Lower lobe of right lung (tissue), 2 donors: ENCODE measurements at regions not wholly inside any gene's neighbourhood (a gene's known extent, or its start where the extent isn't known, plus 50 kb on each side); places are given as distances from the start of the nearest gene placed in this dataset.

Source experiments
- ATAC-seq, 2 donors: fragments of 200-7000 bp; cut with Tn5 transposase; one replicate each; pipeline ENCODE4 v1.9.1; 2020 to 2022; ENCODE audit warnings: mild to moderate bottlenecking in 2 of 2, moderate library complexity in 2 of 2
- DNase-seq: peaks from one replicate; pipeline ENCODE4 v3.0.0-alpha.2; 2020
- H3K27ac ChIP-seq: fragments of 200-600 bp; one replicate; pipeline ENCODE4 v1.8.0; 2022
- H3K27me3 ChIP-seq: fragments of 200-600 bp; one replicate; pipeline ENCODE4 v1.8.0; 2022; ENCODE audit warnings: low read depth
- H3K36me3 ChIP-seq: fragments of 200-600 bp; one replicate; pipeline ENCODE4 v1.8.0; 2022; ENCODE audit warnings: mild to moderate bottlenecking
- H3K4me1 ChIP-seq: fragments of 200-600 bp; one replicate; pipeline ENCODE4 v1.8.0; 2022
- H3K4me3 ChIP-seq: fragments of 200-600 bp; one replicate; pipeline ENCODE4 v1.8.0; 2022; ENCODE audit warnings: mild to moderate bottlenecking
- H3K9me3 ChIP-seq: fragments of 200-600 bp; one replicate; pipeline ENCODE4 v1.8.0; 2022
- CTCF ChIP-seq: fragments of 200-600 bp; IDR thresholded peaks from one replicate; pipeline ENCODE4 v1.8.0; 2022; ENCODE audit warnings: antibody characterized with exemption, mild to moderate bottlenecking
- intact Hi-C: fragments of 100-400 bp; cut with DNase I; formaldehyde crosslinking; loops from one replicate; pipeline ENCODE4 v1.11.0; 2022
- donor health status: DM: no; HTN: yes; CAD: no; lungs with severe emphysema.

- peak in 1 of 2 donors; percentile 54 for ATAC-seq
- Histone ChIP-seq H3K27ac (no peak overlapping the region), H3K9me3 (peaks cover 4% of the 10 kb centered on the region), H3K36me3 (no peaks in the 10 kb centered on the region), H3K4me1 (no peaks in the 10 kb centered on the region), H3K4me3 (no peak overlapping the region), H3K27me3 (no peaks in the 10 kb centered on the region)
- DNase-seq: no peak
- no peak for TF ChIP-seq CTCF
- intact Hi-C loops: no loop called here
Observed at GRCh38 chr3:62999158-62999557, 123.9 kb upstream of the CADPS start.

- Histone ChIP-seq H3K4me1 (no peaks in the 10 kb centered on the region), H3K4me3 (no peak overlapping the region), H3K27ac (no peak overlapping the region), H3K27me3 (no peaks in the 10 kb centered on the region), H3K9me3 (peaks cover 4% of the 10 kb centered on the region), H3K36me3 (no peaks in the 10 kb centered on the region)
- DNase-seq (no peak), ATAC-seq (no peak)
- TF ChIP-seq CTCF: no peak
- intact Hi-C loops: no loop called here
Observed at GRCh38 chr3:62999791-63000190, 124.6 kb upstream of the CADPS start.

GRCh38 chr3:63004448-63004847, 129.2 kb upstream of the CADPS start:
- no peak for TF ChIP-seq CTCF
- intact Hi-C loops: no loop called here
- Histone ChIP-seq H3K9me3 (peaks cover 4% of the 10 kb centered on the region), H3K4me3 (no peak overlapping the region), H3K4me1 (no peaks in the 10 kb centered on the region), H3K27ac (no peak overlapping the region), H3K36me3 (no peaks in the 10 kb centered on the region), H3K27me3 (no peaks in the 10 kb centered on the region)
- DNase-seq: no peak
- no peak for ATAC-seq

GRCh38 chr3:63015614-63016309, 140.5 kb upstream of the CADPS start:
- no peak overlapping the region for H3K4me3 ChIP-seq
- no peaks in the 10 kb centered on the region for H3K4me1 ChIP-seq
- no peak for DNase-seq
- H3K27me3 ChIP-seq: no peaks in the 10 kb centered on the region
- H3K36me3 ChIP-seq: no peaks in the 10 kb centered on the region
- ATAC-seq: no peak
- no peak for TF ChIP-seq CTCF
- H3K27ac ChIP-seq: no peak overlapping the region
- intact Hi-C loops: no loop called here
- H3K9me3 ChIP-seq: no peaks in the 10 kb centered on the region

GRCh38 chr3:63022114-63022513, 146.9 kb upstream of the CADPS start:
- Histone ChIP-seq H3K27me3 (no peaks in the 10 kb centered on the region), H3K9me3 (no peaks in the 10 kb centered on the region), H3K4me1 (no peaks in the 10 kb centered on the region), H3K4me3 (no peak overlapping the region), H3K36me3 (no peaks in the 10 kb centered on the region), H3K27ac (no peak overlapping the region)
- TF ChIP-seq CTCF: no peak
- no peak for ATAC-seq
- intact Hi-C loops: no loop called here
- DNase-seq: no peak
